VCaP (cell line): ENCODE measurements at regions not wholly inside any gene's neighbourhood (a gene's known extent, or its start where the extent isn't known, plus 50 kb on each side); places are given as distances from the start of the nearest gene placed in this dataset.

Experiments
- H3K27ac ChIP-seq: fragments of 450-650 bp; 2 replicates; pipeline ENCODE4 v1.5.1; 2017
- CTCF ChIP-seq: fragments of 450-650 bp; conservative IDR thresholded peaks from 2 replicates; pipeline ENCODE4 v1.5.1; 2017; ENCODE audit warnings: mild to moderate bottlenecking, moderate library complexity

GRCh38 chr18:67159662-67160061, 356.9 kb downstream of the DSEL start:
- no peak overlapping the region for H3K27ac ChIP-seq
- no peak for TF ChIP-seq CTCF

- TF ChIP-seq CTCF, result no peak
- H3K27ac ChIP-seq, result no peak overlapping the region
These were observed 361.5 kb downstream of the DSEL start for GRCh38 chr18:67154979-67155378.

GRCh38 chr18:67151366-67151765, 365.2 kb downstream of the DSEL start:
- no peak for TF ChIP-seq CTCF
- H3K27ac ChIP-seq, result no peak overlapping the region

- H3K27ac ChIP-seq, result no peak overlapping the region
- no peak for TF ChIP-seq CTCF
These were observed 370.8 kb downstream of the DSEL start for GRCh38 chr18:67145586-67146292.

- no peak for TF ChIP-seq CTCF
These were observed 372.2 kb downstream of the DSEL start for GRCh38 chr18:67144329-67144728.

GRCh38 chr18:67143028-67143427, 373.5 kb downstream of the DSEL start:
- no peak overlapping the region for H3K27ac ChIP-seq
- no peak for TF ChIP-seq CTCF

More at GRCh38 chr18:67144329-67144728, 372.2 kb downstream of the DSEL start:
- no peak overlapping the region for H3K27ac ChIP-seq

- no peak for TF ChIP-seq CTCF
- H3K27ac ChIP-seq, result no peak overlapping the region
These were observed 373.9 kb downstream of the DSEL start for GRCh38 chr18:67142604-67143003.
